ENCODE measurements at regions not wholly inside any gene's neighbourhood (a gene's known extent, or its start where the extent isn't known, plus 50 kb on each side); places are given as distances from the start of the nearest gene placed in this dataset.
"Not testable (repeated sequence)": the region's sequence is repeated elsewhere in the genome, so short reads cannot be mapped to it uniquely, and the experiment has no call there.

DNA sequence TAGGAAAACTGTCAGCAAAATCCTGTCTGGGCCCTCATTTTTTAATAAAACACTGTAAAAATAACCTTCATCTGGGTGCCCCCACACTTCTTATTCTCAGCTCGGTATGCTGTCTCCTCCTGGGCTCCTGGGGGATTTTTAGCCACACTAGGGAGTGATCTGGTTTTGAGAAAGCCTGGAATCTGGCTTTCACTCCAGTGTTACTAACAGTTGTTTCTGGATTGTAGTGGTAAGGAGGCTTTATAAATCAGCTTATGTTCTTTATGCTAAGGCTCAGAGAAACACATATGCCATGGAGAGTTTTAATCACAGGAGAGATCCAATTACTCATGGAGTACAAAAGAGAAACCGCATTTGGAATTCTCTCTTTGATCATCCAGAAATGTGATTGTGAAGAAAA lies 744.3 kb upstream of the SOX11 start:
- no peak for DNase-seq

- no peak for DNase-seq
Measured at GRCh38 chr2:4951368-4951767, 740.8 kb upstream of the SOX11 start.

DNA sequence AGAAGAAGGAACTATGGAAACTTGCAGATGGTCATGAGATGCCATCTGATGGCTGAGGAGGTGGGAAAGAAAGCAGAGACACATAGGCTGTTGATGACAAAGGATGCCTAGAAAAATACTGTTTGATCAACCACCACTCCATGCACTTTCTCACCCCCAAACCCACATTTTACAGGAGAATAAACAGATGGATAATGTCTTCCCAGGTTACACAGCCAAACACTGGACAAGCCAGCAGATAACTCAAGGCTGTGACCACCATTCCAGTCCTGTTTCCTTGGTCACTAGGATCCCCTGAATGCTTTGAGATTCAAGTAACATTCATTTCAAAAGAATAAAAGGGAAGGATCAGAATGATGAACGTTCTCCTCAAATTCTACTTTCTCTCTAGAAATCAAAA lies 733.0 kb upstream of the SOX11 start:
- no peak for DNase-seq

GRCh38 chr2:4962419-4962818 lies 729.8 kb upstream of the SOX11 start:
- no peak for DNase-seq

- no peak for DNase-seq
Measured at GRCh38 chr2:4963106-4963505, 729.1 kb upstream of the SOX11 start.

DNA sequence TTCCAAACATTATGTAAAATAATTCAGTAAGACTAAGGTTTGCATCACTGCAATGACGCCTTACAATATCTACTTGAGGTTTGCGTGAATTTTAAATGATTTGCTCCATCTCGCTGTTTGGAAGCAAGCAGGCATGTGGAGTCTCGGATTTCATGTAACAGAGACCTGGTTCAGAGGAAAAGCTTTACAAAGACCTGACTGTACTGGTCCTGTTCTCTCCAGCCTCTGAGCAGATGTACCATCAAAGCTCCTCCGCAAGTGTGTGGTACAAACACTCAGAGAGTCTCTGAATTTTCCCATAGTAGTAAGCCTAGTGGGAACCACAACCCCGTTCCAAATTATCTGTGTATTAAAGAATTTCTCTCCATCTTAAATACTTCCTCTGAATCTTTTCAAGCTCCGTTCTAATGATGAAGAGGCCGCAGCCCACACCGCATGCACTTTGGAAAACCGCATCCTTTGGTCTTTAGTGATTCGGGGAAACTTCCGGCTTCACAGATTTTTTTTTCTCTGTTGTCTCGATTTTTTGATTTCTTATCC lies 728.1 kb upstream of the SOX11 start:
- DNase-seq: no peak

GRCh38 chr2:4964579-4964978 lies 727.6 kb upstream of the SOX11 start:
- no peak for DNase-seq

- DNase-seq: no peak
Measured at GRCh38 chr2:4965556-4966320, 726.4 kb upstream of the SOX11 start.

- no peak for DNase-seq
Measured at GRCh38 chr2:4967206-4967605, 725.0 kb upstream of the SOX11 start.

GRCh38 chr2:4972472-4972871 lies 719.7 kb upstream of the SOX11 start:
- no peak for DNase-seq

- no peak for DNase-seq
Measured at GRCh38 chr2:4973354-4973753, 718.8 kb upstream of the SOX11 start.

DNA sequence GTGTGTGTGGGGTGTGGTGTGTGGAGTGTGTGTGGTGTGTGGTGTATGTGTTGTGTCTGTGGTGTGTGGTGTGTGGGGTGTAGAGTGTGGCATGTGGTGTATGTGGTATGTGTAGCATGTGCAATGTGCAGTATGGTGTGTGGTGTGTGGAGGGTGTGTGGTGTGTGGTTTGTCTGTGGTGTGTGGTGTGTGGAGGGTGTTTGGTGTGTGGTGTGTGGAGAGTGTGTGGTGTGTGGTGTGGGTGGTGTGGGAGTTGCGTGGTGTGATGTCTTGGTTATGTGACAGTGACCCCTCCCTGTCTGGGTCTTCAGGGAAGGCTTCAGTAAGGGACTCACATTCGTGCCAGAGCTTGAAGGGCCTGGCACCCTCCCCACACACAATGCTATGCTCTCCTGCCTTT lies 718.2 kb upstream of the SOX11 start:
- no peak for DNase-seq

GRCh38 chr2:4976407-4976806 lies 715.8 kb upstream of the SOX11 start:
- DNase-seq: no peak

- DNase-seq: no peak
Measured at GRCh38 chr2:4979111-4979510, 713.1 kb upstream of the SOX11 start.

DNA sequence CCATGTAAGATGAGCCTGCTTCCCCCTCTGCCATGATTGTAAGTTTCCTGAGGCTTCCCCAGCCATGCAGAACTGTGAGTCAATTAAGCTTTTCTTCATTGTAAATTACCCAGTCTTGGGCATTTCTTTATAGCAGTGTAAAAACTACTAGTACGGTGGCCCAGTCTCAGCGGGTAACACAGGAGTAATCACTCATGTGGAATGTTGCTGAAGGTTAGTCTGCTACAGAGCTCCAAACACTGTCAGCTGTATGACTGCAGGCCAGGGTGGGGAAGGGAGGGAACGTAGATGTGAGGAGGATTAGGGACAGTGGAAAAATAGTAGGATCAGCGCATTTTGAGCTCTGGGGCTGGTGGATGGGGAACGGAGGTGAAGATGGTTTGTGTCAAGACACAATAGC lies 711.2 kb upstream of the SOX11 start:
- no peak for DNase-seq

DNA sequence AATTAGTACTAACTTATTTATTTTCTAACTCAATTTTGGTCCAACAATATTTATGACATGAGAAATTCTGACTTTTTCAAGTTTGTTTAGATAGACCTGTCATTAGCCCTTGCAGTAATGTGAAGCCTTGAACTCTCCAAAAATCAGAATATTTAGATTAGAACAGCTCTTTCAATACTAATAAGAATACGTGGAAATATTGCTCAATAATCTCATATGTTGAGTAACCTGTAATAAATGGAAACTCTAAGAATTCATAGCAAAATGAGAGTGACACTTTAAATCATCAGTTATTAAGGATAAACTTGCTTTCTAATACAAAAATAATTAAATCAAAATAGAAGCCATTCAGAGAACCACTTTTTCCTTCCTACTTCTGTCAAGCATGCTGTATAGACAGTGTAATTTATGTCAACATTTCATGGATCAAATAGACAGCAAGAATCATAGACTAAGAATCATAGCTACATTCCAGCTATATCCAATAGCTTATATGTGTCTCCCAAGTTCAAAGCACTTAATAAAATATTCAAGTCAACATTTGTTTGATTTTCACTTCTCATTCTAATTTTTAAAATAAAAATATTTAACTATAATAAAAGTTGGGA lies 710.3 kb upstream of the SOX11 start:
- DNase-seq: no peak

DNA sequence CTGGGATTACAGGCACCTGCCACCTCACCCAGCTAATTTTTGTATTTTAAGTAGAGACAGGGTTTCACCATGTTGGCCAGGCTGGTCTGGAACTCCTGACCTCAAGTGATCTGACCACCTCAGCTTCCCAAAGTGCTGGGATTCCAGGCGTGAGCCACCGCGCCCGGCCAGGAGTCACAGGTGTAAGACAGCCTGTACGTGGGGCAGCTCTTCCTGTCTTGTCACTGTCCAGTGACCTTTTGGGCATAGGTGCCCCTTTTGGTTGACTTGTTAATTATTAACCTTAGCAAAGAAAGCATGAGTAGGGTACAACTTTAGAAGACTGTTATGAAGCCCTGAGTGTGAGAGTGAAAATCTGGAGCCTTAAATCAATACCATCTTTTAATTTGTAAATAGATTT lies 703.7 kb upstream of the SOX11 start:
- not testable (repeated sequence) for DNase-seq

GRCh38 chr2:4992226-4992625 lies 700.0 kb upstream of the SOX11 start:
- no peak for DNase-seq

- no peak for DNase-seq
Measured at GRCh38 chr2:4995466-4995865, 696.7 kb upstream of the SOX11 start.

DNA sequence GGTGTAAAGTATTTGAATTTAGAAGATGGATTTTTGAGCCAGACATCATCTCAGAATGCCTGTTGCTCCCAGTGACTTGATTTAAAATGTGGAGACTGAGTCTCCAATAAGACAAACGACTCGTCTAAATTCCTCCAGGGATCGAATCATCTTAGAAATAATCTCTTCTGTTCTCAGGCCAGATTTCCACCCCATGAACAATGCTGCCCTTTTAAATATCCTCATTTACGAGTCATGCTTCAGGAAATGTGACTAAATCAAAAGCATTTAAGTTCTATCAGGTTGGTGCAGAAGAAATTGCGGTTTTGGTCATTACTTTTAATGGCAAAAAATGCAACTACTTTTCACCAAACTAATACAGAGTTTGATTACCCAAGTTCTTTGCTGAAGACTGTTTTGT lies 684.6 kb upstream of the SOX11 start:
- DNase-seq: no peak

GRCh38 chr2:5019324-5019723 lies 672.9 kb upstream of the SOX11 start:
- DNase-seq: no peak

GRCh38 chr2:5020116-5020875 lies 671.9 kb upstream of the SOX11 start:
- DNase-seq: no peak

GRCh38 chr2:5021136-5021535 lies 671.0 kb upstream of the SOX11 start:
- no peak for DNase-seq

GRCh38 chr2:5022061-5022460 lies 670.1 kb upstream of the SOX11 start:
- no peak for DNase-seq

Data from right hindlimb (tissue), 1 donor.